ENCODE measurements at regions not wholly inside any gene's neighbourhood (a gene's known extent, or its start where the extent isn't known, plus 50 kb on each side); places are given as distances from the start of the nearest gene placed in this dataset.

DNA sequence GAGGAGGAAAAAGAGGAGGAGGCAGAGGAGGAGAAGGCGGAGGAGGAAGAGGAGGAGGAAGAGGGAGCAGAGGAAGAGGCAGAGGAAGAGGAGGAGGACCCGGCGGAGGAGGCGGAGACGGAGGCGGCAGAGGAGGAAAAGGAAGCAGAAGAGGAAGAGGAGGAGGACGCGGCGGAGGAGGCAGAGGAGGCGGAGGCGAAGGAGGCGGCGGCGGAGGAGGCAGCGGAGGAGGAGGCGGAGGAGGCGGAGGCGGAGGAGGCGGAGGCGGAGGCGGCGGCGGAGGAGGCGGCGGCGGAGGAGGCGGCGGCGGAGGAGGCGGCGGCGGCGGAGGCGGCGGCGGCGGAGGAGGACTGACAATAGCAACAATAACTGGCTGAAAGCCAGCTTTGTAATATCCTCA lies 616.6 kb downstream of the TBC1D22A start:
- DNase-seq, result no peak

DNA sequence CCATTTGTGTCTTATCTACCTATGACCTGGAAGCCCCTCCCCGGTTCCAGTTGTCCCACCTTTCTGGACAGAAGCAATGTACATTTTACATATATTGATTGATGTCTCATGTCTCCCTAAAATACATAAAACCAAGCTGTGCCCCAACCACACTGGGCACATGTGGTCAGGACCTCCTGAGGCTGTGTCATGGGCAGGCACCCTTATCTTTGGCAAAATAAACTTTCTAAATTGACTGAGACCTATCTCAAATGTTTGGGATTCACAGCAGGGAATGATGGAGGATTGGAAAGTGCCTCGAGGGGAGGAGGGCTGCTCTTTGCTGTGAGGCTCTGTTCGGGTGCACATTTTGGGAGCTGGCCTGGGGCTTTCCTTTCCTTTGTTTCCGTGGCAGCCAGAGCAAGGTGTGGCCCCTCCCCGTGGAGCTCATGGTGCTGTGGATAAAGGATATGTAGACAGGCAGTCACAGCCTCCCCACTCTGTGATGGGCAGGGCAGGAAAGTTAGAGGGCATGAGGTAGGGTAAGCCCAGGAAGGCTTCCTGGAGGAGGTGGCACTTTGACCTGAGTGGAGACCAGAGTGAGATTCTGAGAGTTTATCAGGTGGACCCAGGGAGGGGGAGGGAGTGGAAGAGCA lies 615.6 kb downstream of the TBC1D22A start:
- no peak for DNase-seq

DNA sequence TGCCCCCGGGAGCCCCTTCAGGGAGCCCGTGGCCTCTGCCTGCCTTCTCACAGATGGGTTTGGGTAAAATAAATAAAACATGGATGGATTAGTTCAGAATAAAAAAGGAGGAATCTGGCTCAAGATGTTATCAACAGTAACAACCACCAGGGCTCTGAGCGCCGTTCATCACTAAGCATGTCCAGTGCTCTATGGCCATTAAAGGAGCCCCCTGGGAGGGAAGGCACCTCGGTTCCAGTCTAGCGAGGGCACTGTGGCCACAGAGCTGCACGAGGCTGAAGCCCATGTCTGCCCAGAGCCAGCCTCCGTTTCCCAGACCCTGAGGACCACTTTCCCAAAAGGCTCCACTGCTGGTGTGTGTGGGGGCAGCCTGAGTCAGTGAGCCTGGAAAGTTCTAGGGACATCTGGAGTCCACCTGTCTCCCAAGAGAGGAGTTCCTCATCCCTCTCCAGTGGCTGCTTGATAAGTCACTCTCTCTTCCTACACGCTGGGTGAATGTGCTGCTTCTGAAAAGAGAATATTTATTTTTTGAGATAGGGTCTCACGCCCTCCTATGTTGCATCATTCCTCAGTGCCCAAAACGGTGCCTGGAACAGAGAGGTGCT lies 614.6 kb downstream of the TBC1D22A start:
- no peak for DNase-seq

DNA sequence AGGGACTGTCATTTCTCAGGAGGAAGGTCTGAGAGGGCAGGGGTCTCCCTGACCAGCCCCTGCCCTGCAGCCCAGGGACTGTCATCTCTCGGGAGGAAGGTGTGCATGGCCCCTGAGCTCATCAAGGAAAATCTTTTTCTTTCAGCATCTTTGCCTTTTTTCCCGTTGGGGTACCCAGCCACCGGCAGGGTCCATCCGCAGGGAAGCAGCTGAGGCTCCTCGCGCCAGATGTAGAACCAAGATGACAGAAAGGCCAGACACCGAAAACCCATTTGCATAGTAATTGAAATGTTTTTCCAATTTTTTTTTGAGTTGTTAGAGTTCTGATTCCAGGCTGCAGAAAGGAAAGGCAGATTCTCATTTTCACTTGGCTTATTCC lies 613.9 kb downstream of the TBC1D22A start:
- DNase-seq, result no peak

DNA sequence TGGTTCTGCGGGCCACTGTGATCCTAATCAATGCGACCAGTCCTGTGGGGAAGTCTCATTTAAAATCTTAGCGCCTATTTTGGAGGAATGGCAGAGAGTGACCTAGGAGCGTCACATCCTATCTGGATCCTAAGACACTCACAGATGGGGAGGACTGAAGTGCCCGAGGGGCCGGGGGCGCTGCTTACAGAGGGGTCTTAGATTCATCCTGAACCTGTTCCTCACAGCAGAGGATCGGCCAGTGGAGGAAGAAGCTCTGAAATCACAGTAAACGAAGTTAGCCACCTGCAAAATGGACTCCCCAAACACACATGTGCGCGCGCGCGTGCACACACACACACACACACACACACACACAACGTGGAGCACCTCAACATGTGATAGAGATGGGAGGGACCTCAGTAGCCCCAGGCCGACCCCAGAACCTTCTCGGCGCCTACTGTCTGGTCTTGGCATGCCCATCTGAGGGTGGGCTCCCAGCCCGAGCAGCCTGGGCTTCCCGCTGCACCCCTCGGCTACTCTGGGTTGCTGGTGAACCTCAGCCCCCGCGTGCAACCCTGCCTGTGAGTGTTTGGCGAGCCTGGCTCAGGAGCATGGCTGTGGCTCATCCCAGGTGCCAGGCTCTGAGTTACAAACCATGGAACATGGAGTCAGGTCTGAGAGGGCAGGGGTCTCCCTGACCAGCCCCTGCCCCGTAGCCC lies 613.3 kb downstream of the TBC1D22A start:
- DNase-seq, result no peak

DNA sequence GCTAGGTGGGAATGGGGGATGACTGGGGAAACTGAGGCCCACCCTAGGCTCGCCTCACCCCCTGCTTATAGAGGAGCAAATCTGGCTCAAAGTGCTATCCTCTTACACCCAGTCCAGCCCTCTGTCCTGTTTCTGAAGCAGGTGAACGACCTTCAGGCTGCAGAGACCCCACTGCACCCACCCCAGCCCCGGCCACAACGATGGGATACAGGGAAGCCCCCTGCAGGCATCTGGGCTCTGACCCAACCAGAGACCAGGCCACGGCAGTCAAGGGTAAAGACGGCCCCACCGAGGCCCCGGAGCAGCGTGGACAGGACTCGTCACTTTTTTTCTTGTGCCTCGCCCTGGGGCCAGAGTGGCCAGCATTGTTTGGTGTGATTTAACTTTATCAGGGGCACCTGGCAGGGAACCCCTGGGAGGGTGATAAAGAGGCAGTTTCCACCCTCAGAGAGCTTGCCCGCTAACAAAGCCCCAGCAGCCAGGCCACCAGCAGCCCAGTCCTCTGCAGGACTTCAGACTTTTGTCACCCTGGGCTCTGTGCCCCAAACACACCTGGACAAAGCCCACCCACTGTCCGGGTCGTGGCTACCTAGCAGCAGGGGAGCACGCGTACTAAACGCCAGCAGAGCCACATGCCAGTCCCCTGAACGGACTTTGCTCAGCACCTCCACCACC lies 612.6 kb downstream of the TBC1D22A start:
- no peak for DNase-seq

DNA sequence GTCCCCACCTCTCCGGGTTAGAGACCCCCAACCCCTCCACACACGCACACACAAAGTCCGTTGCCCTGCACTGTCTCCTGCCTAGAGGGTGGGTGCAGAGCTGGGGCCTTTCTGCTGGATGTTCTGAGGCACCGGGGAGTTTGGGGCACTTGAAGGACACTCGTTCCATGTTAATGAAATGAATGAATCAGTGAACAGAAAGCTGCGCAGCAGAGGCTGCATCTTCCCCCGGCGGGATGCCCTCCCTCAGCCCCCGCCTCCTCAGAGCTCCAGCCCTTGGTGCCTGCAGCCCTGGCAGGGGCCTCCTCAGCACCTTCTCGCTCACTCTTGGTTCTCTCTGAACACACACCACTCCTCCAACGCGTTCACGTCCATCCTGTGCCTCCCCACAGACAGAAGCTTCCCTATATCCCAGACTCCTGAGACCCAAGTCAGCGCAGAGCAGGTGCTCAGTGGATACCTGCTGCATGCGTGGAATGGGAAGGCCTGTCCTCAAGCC lies 611.9 kb downstream of the TBC1D22A start:
- no peak for DNase-seq

DNA sequence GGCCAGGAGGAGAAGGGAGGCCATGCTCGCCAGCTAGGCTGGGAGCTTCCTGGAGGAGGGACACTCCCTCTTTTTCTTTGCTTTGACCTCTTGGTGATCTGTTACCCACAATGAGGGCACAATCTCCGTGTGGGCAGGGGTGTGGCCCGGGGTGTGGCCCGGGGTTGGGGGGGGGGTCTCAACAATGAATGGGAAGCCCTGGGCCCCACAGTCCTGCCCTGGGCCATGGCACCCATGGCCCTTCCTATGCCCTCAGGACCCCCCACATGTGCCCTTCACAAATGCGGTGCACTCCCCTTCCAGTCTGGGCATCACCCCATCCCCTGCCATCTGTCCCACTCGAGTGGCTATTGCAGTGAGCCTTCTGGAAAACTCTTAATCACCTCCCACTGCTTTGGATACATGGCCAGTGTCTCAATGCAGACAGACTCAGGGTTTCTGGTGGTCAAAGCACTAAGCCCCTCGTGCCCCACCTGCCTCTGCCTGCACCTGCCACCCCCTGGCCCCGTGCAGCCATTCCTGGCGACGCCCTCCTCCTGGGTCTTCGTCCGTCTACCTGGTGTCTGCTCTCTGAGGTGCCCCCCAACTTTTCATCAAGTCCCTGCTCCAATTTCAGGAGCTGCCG lies 611.3 kb downstream of the TBC1D22A start:
- no peak for DNase-seq

DNA sequence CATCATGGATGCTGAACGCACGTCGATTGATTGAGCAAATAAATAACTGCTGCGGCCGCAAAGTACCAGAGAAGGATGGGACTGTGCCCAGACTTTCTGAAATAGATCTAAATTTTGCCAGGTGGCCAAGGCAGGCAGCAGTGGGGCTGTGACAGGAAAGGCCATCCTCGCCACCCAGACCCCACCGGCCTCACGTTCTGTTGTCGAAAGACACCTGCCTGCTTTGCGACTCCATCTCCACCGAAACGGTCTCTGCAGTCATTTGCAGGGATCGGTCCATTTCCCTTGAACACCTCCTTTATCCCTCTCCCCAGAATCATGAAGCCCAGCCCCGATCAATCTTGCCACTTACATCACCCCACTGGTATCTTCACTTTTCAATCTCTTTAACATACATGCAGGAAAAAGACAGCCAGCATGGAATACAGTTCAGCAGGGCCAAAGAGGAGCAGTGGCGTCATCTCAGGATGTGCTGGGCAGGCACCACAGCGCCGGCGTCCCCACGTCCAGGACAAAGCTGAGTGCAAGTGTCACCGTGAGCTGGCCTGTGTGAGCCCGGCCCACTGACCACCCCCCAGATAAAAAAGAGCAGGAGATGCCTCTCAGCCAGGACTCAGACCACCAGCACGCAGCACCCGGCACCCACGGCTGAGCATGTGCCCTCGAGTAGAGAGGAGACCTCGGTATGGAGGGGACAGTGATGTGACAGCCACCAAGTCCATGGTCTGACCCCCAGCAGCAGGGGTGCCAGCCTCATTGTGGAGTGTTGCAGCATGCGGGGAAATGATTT lies 610.3 kb downstream of the TBC1D22A start:
- no peak for DNase-seq

DNA sequence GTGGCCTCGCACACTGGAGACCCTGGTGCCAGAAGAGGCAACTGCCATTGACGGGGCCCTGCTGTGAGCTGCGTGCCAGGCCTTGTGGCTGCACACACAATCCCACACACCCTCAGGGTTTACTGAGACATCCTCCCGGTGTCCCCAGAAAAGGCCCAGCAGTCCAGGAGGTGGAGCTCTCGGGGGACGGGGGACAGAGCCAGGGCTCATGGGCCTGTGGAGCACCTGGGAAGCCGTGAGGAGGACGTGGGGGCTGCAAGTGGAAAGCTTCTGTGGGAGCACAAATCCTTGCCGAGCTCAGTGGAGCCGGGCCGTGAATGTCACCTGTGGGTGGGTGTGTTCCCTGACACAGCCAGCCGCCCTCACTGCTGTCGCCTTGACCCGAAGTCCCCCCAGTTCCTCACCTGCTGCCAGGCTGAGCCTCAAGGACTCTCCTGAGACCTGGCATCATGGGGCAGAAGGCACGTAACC lies 609.7 kb downstream of the TBC1D22A start:
- DNase-seq, result no peak

DNA sequence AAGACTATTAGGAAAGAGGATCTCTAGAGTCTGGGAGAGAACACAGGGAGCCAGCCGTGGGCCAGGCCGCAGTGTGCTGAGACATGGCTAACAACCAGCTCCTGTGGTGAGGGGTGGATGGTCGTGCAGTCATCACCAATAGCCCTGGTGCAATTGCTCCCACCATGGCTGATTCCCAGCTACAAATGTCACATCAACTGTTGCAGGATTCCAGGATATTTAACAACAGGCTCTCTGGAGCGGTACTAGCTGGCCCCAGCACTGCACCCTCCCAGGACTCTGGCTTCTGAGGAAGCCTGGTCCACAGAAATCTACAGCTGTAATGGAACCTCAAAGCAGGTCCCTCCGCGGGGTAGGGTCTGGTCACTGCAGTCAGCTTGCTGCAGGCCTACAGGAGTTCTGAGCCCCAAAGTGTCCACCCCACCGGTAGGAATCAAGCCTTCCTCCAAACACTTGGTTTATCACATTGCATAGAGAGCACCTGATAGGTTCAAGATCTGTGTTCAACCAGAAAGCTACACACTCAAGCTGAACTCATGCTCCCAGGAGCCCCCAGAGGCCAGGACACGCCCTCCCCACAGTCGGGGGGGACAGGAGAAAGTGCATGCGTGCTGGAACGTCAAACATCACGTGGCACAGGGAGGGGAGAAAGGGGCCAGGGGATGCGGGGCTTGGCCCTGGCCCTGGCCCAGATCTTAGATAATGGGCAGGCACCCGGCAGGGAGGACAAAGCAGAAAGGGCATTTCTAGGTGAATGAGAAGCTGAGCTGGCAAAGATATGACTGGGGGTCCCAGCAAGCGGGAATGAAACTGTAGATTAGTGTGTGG lies 609.0 kb downstream of the TBC1D22A start:
- no peak for DNase-seq

DNA sequence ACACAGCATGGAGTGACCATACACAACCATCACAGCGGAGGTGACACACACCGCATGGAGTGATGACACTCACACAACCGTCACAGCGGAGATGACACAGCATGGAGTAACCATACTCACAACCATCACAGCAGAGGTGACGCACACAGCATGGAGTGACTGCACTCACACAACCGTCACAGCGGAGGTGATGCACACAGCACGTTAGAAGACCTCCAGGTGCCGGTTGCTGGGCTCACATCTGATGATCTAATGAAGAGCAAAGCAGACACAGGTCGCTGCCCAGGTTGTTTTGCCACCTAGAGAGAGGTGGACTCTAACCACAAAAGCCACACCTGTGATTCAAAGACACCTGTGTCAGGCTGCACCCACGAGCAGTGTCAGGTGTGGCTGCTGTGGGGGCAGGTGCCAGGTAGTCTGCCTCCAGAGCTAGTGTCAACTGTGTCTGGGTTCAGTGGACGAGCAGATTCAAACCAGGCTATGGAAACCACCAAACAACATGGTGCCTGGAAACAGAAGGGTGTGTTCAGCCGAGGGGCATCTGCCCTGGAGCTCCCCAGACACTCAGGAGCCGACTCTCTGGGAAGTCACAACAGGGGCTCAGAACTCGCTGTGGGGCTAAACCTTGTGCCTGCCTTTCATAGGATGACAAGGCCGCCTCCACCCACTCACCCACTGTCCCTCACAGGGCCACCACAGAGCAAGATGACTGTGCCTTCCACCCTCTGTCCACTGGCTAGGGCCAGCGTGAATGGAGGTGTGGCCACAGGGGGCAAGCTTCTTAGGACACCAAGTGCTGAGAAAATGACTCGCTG lies 608.2 kb downstream of the TBC1D22A start:
- no peak for DNase-seq

DNA sequence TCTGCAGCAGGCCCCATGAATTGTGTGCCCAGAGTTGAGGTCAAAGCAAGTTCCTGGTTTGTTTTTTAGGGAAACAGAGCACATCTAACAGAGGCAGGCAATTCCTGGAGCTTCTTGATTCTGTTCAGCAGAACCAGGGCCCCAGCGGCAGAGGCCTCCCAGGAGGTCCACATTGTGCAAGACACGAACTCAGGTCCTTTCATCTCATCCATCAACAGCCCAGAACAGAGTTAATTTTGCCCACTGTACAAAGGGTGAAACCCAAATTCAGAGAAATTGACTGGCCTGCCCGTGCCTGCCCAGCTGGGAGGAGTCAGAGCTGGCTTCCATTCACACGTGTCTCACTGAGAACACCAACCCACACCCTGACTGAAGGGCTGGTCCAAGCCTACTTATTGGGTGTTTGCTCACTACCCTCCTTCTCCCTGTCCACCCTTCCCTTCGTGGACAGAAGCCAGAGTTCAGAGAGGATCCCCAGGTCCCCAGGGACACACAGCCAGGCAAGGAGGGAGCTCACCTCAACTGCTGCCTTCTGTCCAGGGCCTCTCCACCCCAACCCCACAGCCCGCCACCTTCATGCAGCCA lies 607.1 kb downstream of the TBC1D22A start:
- no peak for DNase-seq

DNA sequence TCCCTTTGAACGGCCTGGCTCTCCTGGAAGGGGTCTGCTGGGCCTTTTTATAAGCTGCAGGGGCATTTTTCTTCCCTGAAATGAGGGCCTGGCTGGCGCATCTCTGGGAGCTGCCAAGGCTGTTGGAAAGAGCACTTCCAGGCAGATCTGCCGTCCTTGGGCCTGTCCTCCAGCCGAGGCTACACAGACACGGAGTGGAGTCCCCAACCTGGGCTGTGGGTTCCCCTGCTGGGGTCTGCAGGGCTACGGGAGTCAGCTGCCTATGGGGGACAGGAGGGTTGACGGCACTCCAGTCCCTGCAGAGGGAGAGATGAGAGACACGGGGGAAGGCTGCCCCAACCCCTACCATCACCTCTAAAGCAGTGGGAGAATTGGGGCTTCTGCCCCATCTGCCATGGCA lies 606.6 kb downstream of the TBC1D22A start:
- DNase-seq, result no peak

DNA sequence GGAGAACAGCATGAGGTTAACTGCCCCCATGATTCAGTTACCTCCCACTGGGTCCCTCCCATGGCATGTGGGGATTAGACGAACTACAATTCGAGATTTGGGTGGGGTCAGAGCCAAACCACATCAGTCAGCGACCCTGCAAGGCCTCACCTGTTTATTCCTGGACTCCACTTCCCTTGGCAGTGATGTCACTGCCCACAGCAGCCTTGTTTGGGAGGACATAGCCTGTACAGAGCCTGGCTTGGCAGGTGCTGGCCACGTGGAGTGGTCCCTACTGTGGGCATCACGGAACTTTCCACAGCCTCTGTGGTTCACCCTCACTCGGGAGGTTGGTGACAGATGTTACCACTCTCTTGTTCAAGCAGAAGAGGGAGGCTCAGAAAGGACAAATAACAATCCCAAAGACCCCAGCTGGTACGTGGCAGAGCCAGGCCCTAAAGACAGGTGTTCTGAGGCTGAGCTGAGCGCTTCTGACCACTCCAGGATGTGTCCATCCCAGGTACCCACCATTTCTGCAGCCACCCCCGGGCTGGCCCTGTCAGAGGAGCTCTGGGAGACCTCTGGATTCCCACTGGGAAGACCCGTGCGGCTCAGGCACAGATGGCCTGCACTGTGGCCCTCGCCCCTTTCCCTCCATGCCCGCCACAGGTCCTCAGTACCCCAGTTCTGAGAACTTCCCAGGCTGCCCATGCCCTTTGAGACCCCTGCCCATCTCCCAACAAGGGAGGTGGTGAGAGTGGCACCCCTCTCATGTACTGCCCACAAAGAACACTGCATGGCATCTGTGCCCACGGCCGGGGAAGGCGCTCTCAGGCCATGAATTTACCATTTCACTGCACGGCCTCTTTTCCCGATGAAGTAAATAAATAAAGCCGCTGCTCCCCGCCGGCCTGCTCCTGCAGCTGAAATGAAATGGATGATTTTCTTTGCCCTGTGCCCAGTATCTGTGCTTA lies 605.8 kb downstream of the TBC1D22A start:
- DNase-seq, result no peak

DNA sequence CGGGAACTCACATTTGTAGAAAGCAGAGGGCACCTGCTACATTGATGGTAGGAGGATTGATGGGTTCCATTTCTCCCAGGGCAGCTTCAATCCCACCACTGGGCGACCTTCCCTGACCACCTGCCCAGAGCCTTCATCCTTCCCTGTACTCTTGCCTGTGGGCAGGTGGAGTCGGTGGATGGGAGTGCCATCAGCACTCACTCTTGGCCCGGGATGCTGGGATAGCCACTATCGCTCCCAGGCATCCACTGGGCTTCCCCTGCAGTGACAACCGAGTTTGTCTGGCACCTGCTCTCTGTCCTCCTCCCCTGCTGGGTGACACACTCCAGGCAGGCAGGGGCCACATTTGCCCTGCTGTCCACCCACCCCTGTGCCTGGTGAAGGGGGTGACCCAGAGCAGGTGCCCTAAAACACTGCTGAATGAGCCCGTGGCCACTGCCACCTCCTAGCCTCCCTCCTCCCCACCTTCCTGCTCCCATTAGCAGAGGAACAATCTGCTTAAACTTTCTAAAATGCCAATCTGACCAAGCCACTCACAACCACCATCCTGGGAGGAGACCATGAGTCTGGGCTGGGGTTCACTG lies 604.7 kb downstream of the TBC1D22A start:
- DNase-seq, result no peak

DNA sequence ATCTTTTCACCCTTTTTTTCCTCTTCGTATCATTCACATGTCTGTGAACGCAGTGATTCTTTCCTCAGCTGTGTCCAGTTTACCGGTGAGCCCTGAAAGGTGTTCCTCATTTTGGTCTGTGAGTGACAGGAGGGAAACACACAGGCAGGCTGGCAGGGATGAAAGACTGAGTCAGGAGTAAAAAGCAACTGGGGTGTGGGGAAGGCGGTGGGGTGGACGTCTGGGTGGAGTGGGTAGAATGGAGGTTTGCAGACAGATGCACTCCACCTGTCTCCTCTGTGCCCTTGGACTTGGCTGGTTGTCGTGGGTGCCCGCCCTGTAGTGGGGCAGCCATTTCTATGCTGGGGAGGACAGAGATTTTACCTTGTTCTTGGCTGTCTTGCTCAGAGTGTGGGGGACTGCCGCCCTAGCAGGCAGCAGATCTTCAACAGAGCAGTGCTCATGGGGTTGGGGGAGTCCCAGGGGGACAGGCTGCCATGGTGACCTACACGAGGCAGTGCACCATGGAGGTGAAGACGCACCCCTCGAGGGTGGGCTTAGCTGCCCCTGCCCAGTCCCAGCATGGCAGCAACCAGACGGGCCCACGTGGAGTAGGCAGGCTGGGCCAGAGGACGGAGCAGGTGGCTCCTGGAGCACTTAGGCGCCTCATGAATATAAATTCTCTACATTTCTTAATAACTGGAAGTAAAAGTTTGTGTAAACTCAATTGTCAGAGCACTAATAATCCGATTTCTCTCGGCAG lies 603.7 kb downstream of the TBC1D22A start:
- DNase-seq, result no peak

DNA sequence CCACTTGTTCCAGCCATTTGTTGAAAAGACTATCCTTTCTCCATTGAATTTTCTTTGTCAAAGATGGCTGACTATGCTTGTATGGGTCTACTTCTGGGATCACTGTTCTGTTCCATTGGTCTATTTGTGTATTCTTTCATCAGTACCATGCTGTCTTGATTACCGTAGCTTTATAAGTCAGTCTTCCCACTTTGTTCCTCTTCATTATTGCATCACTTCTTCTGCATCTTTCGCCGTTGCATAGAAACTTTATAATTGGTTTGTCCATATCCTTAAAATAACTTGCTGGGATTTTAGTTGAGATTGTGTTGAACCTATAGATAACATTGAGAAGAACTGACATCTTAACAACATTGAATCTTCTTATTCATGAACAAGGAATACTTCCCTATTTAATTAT lies 598.8 kb downstream of the TBC1D22A start:
- no peak for DNase-seq
